ELF-1 (cell line): ENCODE measurements at regions not wholly inside any gene's neighbourhood (a gene's known extent, or its start where the extent isn't known, plus 50 kb on each side); places are given as distances from the start of the nearest gene placed in this dataset.
A peak's percentile ranks its signal among the peaks of the same experiment; 100 is the strongest.

Experiments
- DNase-seq: peaks from one replicate; pipeline ENCODE4 v3.0.0-alpha.2; 2016; ENCODE audit warnings: low read depth, low spot score

DNA sequence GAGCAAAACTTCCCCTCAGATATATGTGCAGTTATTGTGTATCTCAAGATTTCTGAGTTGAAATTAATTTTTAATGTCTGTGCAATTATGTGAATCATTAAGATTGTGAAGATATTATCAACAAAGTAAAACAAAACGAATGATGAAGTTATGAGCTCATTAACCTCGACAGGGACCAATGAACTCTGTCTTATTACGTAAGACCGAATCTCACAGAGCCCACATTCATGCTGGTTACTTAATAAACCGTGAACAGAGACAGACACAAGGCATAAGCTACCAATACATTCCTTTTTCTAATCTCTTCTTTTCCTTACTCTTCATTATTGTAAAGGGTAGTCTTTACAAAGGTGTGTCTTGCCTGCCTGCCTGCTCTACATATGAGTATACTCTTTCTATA, 568.7 kb downstream of the RPS29 start:
- DNase-seq = no peak

DNA sequence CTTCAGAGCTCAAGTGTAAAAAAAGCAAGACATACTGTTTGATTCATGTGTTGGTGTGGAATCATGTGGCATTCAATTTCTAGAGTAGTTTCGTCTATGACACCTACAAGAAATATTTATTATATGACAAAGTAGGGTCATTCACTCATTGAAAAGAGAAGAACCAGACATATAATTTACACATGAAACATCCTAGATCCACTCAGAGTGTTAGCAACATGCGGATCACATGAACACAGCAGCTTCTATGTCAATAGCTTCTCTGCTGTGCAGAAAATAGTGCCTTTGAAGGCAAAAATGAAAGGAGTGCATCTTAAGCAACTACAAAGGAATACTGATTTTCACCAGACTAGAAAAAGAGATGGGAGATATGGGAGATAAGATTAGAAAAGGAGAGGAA, 569.8 kb downstream of the RPS29 start:
- no peak for DNase-seq

DNA sequence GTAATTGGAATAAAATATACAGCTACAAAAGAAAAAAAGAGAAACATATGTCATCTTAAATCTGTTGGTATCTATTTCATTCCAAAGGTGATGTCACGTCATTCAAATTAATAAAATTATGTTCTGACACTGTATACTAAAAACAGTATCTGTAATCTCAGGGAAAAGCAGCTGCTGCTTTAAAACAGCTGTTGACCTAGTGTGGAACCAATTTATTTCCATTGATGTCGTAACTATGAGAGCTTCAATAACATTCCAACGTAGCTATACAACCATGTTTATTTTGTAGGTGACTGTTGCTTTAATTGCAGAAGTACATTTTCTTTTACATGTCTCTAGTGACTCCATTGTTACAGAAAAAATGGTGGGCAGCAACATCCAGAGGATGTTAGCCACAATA, 571.7 kb downstream of the RPS29 start:
- no peak for DNase-seq

DNA sequence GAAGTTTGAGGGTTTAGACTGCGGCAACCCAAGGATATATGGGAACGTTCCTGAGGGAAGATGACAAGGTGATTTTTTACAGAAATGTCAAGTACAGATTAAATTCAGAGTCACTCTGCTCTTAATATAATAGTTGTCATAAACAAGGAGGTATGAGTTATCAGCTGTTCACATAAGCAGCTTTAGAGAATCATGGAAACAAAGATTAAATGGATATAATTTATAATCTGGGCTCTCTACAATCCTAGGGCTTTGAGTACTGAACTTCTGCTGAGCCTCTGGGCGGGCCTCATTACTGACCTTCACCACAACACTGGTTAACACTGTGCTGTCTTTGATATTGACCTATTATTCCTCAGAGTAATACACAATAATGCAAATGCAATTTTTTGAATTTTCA, 577.8 kb downstream of the RPS29 start:
- no peak for DNase-seq

DNA sequence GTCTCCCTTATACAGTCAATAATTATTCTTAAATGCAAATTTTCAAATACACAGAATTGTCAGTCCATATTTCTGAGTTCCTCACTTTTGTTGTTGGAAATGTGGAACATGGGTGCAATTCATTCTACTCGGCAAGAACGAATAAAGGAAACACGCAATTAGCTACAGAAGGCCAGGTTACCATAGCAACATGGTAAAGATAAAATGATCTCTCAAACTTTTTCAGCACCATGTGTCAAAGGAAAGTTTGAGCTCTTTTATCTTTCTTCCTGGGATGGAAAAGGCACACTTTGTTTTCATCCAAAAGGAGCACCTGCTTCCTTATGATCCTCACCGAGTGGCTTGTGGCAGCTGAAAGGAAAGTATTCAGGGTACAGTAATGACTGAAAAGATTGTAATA, 595.0 kb downstream of the RPS29 start:
- no peak for DNase-seq

DNA sequence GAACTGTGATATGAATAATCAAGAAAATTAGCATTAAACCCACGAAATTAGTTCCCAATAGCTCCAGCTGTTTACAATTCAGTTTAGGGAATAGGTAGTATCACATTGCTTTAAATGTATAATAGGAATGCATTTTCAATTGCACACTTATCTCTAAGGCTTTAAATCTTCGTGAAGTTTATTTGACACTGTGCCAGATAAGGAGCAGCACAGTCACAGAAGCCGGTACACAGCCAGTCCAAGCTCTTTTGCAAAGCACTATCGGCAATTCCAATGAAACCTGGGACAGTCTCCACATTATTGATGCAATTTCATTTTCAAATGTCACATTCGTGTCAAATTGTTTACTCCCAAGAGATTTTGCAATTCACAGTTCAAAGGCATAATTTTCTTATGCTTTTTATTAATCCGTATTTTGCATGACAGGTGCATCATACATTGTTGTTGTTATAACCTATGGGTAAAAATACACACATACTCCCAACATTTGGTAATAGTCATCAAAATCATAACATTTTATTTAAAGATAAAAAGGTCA, 602.8 kb downstream of the RPS29 start:
- no peak for DNase-seq

DNA sequence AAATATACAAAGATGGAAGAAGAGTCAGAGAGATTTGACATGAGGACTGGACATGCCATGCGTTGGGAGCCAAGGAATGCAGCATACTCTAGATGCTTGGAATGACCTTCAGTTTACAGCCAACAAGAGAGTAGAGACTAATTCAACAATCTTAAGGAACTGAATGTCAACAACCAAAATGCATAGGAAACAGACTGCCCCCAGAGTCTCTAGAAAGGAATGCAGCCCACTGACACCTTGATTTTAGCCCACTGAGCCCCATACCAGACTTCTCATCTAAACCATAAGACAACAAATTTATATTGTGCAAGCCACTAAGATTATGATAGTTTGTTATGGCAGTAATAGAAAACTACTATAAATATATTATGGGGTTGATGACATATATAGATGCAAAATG, 611.2 kb downstream of the RPS29 start:
- DNase-seq = peak; percentile 1

DNA sequence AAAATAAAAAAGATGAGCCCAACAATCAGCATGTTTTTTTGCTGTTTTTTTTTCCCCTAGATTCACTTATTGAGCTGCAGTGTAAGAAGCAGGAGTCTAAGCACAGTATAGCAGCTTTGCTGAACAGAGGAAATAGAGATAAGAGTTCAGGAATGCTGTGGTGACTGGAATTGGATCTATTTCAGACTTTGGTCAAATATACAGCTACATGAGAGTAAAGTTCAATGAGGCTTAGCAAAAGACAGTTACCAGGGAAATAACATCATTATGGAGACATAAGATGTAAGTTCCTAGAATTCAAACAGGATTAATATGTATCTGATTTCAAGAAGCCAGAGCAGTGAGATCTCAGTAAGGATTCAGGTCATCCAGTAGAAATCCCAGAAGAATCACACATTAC, 613.0 kb downstream of the RPS29 start:
- DNase-seq = no peak

DNA sequence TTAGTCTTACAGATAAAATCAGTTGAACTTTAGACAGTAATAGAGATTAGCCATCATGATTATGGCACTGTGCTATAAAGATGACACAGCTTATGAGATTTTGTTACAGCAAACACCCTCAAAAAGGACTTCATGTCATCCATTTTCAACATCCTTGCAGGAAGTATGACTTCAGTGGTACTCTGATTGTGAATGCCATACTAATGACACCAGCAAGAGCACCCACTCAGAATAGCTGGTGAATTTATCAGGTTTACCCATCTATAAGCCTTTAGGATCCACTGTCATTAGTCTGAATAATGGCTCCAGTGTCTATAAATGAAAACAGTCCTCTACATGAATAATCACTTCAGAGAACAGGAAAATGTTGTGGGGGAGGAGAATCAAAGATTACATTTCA, 615.2 kb downstream of the RPS29 start:
- DNase-seq = no peak

DNA sequence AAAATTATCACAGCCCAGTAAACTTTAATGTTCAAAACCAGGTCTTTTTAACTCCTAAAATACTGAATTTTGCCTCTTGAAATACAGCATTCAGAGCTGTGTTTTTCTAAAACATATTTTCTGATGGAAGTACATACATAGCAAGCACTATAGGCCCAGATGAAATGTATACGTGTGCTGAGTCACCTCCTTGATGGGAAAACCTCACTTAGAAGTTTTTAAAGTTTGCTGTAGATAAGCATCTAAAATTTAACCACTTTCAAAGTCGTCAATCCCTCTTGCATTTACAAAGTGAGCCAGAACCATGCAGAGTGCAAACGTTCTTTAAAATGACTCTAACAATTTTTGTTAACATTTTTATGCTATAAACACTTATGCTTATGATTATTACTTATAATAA, 618.8 kb downstream of the RPS29 start:
- DNase-seq = no peak

DNA sequence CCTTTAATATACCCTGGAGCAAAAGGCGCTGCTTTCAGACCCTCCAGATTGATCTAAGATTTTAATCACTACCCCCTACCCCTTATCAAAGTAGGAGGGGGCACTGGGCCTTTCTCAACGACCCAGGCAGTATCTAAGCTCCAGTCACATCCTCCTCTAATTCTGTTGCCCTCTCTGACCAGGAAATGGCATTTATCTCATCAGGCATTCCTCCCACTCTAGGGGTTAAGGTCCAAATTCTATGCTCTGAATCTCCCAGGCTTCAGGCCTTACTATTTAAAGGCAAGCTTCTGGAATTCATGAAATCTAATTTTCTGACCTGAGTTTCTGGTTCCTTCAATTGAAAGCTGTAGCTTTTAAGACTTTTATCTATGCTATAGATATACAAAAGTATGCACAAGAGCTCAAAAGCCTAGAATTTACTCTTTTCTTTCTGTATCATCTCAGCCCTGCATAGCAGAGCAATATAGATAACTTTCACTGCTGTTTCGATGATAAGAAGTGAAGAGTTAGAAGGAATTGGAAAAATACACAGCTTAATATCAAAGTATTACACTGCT, 622.9 kb downstream of the RPS29 start:
- peak; percentile 6 for DNase-seq

DNA sequence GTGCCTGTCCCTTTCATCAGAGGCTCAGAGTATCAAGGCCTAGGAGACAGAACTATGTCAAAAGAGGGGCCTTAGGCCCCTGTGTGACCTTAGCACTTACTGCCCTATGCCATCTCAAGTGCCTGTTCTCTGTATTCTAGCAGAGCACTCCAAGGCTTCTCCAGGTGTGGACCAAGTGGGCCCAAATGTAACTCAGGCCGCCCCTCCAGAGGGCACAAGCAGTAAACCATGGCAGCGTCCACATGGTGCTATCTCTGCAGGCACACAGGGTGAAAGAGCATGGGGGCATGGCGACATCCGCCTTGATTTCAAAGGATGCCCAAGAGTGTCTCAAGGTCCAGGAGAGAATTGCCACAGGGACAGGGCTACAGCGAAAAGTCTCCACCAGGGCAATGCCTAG, 628.7 kb downstream of the RPS29 start:
- DNase-seq = no peak

DNA sequence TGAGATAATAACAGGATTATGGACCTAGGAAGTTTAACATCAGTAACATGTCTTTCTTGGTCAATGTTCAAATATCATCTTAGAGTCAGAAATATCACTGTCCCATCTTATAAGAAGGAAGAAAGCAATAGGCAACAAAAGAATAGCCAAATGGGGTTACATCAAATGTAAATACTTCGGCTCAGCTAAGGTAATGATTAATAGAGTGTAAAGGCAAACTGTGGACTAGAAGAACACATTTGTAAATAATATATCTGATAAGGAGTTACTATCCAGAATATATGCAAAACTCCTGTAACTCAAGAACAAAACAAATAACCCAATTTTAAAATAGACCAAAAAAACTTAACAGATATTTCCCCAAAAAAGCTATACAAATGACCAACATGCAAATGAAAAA, 630.3 kb downstream of the RPS29 start:
- DNase-seq = no peak

DNA sequence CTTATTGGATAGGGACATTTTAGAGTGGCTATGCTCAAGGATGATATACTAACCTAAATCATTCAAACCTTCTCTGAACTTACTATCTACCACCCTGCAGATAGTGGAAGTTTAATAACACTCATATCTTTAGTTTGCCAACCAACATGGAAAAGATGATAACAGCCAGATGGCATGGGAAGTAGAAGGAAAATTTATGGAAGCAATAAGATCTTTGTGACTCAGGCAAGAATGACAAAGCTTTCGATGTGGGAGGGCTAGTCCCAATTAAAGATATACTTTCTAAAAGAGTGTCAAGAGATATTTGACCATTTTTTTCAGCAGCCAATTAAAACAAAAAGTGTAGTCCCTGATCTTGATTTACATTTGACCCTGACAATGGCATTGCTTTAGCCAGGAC, 631.7 kb downstream of the RPS29 start:
- DNase-seq = no peak

DNA sequence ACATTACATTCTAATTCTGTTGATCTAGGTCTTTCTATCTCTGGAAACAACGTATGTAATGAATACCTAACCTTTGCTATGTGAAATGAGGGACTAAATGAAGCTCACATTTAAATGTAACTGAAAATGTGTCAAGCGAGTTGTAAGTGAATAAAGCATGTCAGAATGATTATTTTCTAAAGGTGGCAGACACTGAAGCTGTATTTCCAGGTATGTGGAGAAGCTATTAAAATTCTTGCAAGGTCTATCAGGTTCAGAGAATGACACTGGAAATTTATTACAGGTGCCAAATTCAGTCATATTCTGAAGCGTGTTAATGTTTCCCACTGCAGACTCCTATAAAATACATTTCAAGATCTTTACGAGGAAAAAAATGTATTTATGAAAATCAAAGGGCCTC, 641.4 kb downstream of the RPS29 start:
- DNase-seq = no peak

DNA sequence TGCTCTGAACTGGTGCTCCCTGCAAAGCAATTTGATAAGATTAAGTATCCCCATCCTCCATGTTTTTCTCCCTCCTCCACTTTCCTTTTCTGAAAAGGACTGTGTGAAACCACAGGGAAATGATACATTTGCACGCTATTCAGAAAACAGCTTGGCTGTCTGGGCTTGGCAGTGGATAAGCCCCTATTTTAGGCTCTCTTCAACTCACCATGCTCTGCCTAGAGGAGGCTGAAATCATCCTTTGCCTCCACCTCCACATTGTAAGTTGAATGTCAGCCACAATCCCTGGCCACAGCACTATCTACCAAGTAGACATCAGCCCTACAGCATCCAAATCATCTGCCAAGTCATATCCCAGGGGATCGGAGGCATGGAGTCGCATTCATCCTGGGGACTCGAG, 642.3 kb downstream of the RPS29 start:
- no peak for DNase-seq

DNA sequence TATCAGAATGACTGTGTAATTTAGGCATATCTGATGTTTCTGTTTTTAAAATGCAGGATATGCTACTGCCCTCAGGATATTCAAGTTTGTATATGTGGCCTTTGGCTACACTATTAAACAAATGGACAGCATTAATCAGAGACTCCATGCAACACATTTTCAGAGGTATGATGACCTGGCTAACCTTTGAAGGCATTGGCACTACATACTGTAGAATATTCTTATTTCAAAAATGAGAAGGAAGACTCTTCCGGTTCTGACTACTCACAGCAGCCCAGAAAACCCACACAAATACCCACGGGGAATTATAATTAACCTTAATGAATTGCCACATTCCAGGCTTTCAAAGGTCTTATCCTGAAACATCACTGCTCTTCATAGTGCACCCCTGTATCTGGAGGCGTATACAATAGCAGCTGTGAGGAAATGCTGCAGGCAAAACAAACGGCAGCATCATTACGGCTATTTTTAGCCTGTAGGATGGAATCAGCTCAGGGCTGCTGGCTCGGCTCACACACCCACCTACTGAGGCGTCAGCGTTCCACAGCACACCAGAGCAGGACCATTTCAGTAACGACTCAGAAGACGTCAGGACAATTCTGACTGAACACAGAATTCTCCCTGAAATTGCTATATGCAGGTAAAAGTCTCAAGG, 648.5 kb downstream of the RPS29 start:
- DNase-seq = peak; percentile 2

DNA sequence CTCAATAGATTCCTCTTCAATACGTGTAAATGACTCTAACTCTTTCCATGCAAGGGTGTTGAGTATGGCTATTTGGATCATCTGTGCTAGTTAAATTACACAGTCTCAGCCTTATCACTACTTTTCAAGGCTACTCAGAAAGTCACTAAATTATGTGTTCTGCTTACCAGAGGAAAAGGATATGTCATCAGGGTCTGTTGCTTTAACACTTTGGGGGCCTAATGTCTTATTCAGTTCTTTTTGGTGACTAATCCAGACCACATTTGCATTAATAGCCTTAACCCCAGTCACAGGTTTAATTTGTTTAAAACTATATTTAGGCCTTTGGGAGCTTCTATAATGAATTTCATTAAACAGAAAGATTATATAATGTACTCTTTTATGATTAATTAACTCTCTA, 649.3 kb downstream of the RPS29 start:
- DNase-seq = no peak

DNA sequence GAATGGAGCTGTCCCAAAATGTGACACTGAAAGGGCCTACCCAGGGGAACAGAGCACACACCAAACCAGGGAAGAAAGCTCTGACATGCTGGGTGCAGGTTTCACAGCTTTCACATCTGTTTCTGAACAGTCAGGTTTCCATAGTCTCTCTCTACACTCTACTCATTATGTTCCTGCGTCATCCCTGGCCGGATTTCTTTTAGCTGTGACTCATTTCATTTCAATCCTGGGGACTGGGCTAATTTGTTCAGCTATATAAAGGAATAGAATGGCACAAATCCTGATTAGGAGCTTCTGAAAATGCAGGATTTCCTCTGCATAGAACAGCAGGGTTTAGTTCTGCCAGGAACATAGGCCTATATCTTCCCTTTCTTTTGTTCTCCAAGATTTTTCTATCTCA, 649.8 kb downstream of the RPS29 start:
- no peak for DNase-seq

DNA sequence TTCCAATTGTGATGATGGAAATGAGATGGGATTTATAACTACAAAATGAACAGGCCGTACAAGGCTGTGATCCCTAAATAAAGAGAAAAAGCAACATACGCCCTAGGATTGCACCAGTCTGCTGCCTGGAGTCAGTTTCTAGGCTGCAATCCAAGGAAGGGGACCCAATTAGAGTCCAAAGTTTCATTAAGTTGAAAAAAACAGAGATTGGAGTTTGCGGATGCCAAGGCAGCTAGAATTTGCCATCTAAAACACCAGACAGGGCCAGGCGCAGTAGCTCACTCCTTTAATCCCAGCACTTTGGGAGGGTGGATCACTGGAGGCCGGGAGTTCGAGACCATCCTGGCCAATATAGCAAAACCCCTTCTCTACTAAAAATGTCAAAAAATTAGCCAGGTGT, 661.0 kb downstream of the RPS29 start:
- no peak for DNase-seq

DNA sequence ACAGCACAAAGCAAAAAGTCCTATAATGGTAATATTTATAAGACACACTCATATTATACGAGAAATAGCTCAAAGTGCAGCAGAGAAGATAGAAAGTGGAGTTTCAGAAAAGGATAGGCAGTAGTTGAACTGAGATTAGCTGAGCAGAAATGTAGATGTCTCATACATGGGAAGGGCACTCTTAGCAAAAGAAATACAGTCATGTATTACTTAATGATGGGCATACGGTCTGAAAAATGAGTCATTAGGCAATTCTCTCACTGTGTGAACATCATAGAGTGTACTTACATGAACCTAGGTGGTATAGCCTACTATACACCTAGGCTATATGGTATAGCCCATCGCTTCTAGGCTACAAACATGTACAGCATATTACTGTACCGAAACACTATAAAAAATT, 671.3 kb downstream of the RPS29 start:
- DNase-seq = no peak

DNA sequence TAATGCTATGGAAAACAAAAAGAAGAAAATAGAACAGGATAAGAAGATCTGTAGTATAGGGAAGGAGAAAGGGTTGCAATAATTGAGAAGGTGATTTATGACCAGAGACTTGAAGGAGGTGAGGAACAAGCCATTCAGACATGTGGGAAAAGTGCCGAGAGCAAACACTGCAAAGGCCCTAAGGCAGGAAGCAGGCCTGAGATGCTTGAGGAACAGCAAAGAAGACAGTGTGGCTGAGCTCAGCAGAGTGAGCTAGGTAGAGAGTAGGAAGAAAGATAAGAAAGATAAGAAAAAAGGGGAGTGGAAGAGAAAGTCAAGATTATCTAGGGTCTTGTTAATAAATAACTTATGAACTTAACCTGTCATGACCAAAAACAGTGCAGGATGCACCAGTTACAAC, 671.8 kb downstream of the RPS29 start:
- DNase-seq = no peak

DNA sequence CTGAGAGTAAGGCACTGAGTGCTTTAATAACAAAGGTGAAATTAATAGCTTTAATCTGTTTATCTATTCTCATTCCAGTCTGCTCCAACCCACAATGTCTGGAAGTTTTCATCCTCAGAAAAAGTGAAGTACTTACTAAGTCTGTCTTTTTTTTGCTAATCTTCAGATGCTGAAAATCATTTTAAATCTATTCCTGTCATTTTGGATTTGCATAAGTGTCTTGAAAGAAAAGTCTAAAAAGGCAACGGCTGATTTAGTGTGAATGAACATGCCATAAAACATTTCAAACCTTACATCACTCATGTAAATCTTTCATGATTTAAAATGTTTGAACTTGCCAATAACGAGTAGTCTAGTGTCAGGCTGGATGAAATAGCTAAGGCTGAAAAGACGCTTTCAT, 685.6 kb downstream of the RPS29 start:
- no peak for DNase-seq

DNA sequence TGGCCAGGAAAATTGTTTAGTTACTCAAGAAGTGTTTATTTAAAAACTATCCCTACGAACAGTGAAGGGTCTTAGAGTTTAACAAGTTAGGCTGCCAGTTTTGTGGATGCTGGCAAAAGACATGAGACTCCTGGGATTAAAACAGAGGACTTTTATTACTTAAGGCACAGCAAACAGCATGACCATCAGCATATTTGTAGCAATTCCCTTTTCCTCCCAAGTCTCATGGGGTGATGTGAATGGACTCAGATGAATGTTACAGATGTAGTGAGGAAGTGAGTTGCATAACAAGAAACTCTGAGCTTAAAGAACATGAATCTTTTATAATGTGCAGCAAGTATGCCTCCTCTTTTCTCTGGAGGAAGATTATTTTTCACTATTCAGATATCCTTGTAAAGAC, 695.8 kb downstream of the RPS29 start:
- DNase-seq = no peak
